HUES48 (cell line): ENCODE measurements at regions not wholly inside any gene's neighbourhood (a gene's known extent, or its start where the extent isn't known, plus 50 kb on each side); places are given as distances from the start of the nearest gene placed in this dataset.

ENCODE experiments used
- H3K27ac ChIP-seq: one replicate; pipeline ENCODE4 v1.7.0; 2013; ENCODE audit warnings: low read depth, low read length, inconsistent platforms
- H3K27me3 ChIP-seq: 2 replicates; pipeline ENCODE4 v1.6.1; 2013; ENCODE audit warnings: mild to moderate bottlenecking, low read length; ENCODE audit not compliant: control insufficient read depth, insufficient read depth
- H3K36me3 ChIP-seq: 2 replicates; pipeline ENCODE4 v1.6.1; 2013; ENCODE audit warnings: low read length; ENCODE audit not compliant: control insufficient read depth, insufficient read depth
- H3K4me1 ChIP-seq: 2 replicates; pipeline ENCODE4 v1.6.1; 2013; ENCODE audit warnings: mild to moderate bottlenecking, low read length; ENCODE audit not compliant: control insufficient read depth, insufficient read depth
- H3K4me3 ChIP-seq: 2 replicates; pipeline ENCODE4 v1.5.1; 2013; ENCODE audit warnings: mild to moderate bottlenecking, low read depth, low read length
- H3K9ac ChIP-seq: 2 replicates; pipeline ENCODE4 v1.6.1; 2013; ENCODE audit warnings: mild to moderate bottlenecking, low read depth, low read length, moderate library complexity
- H3K9me3 ChIP-seq: 2 replicates; pipeline ENCODE4 v1.6.1; 2013; ENCODE audit warnings: low read length; ENCODE audit not compliant: control insufficient read depth, insufficient read depth

DNA sequence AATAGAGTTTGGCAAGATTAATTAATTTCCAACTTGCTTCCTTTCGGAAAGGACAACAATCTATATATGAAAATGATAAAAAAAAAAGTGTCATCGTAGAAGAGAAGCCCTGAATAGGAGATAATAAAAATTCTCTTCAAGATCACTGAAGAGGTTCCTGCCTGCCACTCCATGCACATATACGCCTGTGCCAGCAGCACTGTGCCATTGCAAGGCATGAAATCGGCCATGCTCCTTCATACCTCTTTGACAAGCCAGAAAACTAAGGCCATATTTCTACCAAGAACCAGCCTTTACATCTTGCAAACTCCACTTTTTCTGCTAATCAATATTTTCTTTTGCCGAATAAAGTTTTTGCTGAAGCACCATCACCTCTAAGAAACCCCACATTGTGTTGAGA is 365.5 kb downstream of the CXXC4 start:
- no peaks in the 10 kb centered on the region for H3K9me3 ChIP-seq
- no peaks in the 10 kb centered on the region for H3K27me3 ChIP-seq
- H3K36me3 ChIP-seq, result no peaks in the 10 kb centered on the region
- H3K9ac ChIP-seq, result no peak overlapping the region
- no peaks in the 10 kb centered on the region for H3K4me1 ChIP-seq
- H3K4me3 ChIP-seq, result no peak overlapping the region
- H3K27ac ChIP-seq, result no peak overlapping the region

DNA sequence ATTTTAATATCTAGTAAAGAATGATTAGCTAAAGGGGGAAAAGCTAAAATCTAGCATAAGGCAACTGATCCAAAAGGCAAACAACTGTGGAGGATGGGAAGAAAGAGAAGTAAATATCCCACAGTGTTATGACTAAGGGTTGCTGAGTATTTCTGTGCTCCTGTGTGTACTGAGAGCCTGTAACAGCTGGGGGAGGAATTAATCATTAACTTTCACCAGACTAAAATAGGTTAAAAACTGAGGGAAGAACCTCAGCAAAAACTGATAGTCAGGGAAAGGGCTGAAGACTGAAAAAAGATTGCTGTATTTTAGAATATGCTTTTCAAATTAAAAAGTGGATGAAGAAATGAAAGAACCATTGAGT is 365.9 kb downstream of the CXXC4 start:
- H3K4me1 ChIP-seq, result no peaks in the 10 kb centered on the region
- no peak overlapping the region for H3K9ac ChIP-seq
- no peak overlapping the region for H3K4me3 ChIP-seq
- no peaks in the 10 kb centered on the region for H3K36me3 ChIP-seq
- no peaks in the 10 kb centered on the region for H3K9me3 ChIP-seq
- H3K27ac ChIP-seq, result no peak overlapping the region
- H3K27me3 ChIP-seq, result no peaks in the 10 kb centered on the region

DNA sequence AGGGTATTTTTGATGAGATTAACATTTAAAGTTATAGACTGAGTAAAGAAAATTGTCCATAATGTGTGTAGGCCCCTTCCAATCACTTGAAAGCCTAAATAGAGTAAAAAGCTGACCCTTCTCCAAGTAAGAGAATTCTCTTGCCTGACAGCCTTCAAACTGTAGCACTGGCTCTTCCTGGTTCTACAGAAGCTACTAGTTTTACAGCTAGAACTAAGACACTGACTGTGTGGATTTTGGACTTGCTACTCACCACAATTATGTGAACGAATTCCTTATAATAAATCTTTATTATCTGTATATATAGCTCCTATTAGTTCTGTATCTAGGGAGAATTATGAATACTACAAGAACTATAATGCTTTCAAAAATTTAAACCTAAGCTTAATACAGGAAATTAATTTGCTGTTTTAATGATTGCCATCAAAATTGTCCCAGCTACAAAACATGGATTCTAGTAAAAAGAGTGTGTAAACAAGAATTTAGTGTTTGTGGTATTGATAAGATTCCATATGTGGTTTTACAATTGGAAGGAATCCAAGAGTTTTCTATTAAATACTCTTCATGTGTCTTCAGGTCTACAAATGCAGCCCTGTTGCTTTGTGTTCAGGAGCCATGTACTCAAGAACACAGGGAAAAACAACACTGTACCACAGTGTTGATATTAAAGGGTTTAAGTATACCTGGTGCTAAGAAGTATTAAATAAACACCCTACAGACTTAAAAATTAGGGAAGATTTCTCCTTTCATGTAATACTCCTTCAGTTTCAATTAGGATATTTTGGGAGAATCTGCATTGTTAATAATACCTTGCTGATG is 366.5 kb downstream of the CXXC4 start:
- Histone ChIP-seq H3K27ac (no peak overlapping the region), H3K4me3 (no peak overlapping the region), H3K9ac (no peak overlapping the region), H3K27me3 (no peaks in the 10 kb centered on the region), H3K9me3 (no peaks in the 10 kb centered on the region), H3K4me1 (no peaks in the 10 kb centered on the region), H3K36me3 (no peaks in the 10 kb centered on the region)

GRCh38 chr4:104123021-104123420 is 371.7 kb downstream of the CXXC4 start:
- Histone ChIP-seq H3K4me1 (no peaks in the 10 kb centered on the region), H3K4me3 (no peak overlapping the region), H3K9me3 (no peaks in the 10 kb centered on the region), H3K9ac (no peak overlapping the region), H3K27ac (no peak overlapping the region), H3K36me3 (no peaks in the 10 kb centered on the region), H3K27me3 (no peaks in the 10 kb centered on the region)

- H3K4me3 ChIP-seq, result no peak overlapping the region
- H3K27ac ChIP-seq, result no peak overlapping the region
- no peaks in the 10 kb centered on the region for H3K27me3 ChIP-seq
- no peaks in the 10 kb centered on the region for H3K36me3 ChIP-seq
- no peak overlapping the region for H3K9ac ChIP-seq
- H3K9me3 ChIP-seq, result peaks cover 16% of the 10 kb centered on the region
- no peaks in the 10 kb centered on the region for H3K4me1 ChIP-seq
These were observed 376.9 kb downstream of the CXXC4 start for GRCh38 chr4:104117776-104118175.

DNA sequence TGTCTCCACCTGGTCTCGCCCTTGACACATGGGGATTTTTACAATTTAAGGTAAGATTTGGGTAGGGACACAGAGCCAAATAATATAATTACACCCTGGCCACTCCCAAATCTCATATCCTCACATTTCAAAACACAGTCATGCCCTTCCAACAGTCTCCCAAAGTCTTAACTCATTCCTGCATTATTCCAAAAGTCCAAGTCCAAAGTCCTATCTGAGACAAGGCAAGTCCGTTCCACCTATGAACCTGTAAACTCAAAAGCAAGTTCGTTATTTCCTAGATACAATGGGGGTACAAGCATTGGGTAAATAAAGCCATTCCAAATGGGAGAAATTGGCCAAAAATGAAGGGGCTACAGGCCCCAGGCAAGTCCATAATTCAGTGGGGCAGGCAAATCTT is 380.8 kb downstream of the CXXC4 start:
- peaks cover 16% of the 10 kb centered on the region for H3K9me3 ChIP-seq
- no peak overlapping the region for H3K4me3 ChIP-seq

GRCh38 chr4:104099141-104099540 is 379.4 kb upstream of the TACR3 start:
- no peaks in the 10 kb centered on the region for H3K4me1 ChIP-seq
- H3K4me3 ChIP-seq, result no peak overlapping the region
- peaks cover 40% of the 10 kb centered on the region for H3K9me3 ChIP-seq
- no peak overlapping the region for H3K9ac ChIP-seq
- no peak overlapping the region for H3K27ac ChIP-seq
- no peaks in the 10 kb centered on the region for H3K27me3 ChIP-seq
- no peaks in the 10 kb centered on the region for H3K36me3 ChIP-seq

More for the DNA sequence above, 380.8 kb downstream of the CXXC4 start:
- Histone ChIP-seq H3K4me1 (no peaks in the 10 kb centered on the region), H3K27me3 (no peaks in the 10 kb centered on the region), H3K9ac (no peak overlapping the region), H3K36me3 (no peaks in the 10 kb centered on the region), H3K27ac (no peak overlapping the region)

GRCh38 chr4:104093247-104093646 is 373.5 kb upstream of the TACR3 start:
- Histone ChIP-seq H3K4me3 (no peak overlapping the region), H3K9me3 (peaks cover 17% of the 10 kb centered on the region), H3K27ac (no peak overlapping the region), H3K27me3 (no peaks in the 10 kb centered on the region), H3K4me1 (no peaks in the 10 kb centered on the region), H3K36me3 (no peaks in the 10 kb centered on the region), H3K9ac (no peak overlapping the region)

DNA sequence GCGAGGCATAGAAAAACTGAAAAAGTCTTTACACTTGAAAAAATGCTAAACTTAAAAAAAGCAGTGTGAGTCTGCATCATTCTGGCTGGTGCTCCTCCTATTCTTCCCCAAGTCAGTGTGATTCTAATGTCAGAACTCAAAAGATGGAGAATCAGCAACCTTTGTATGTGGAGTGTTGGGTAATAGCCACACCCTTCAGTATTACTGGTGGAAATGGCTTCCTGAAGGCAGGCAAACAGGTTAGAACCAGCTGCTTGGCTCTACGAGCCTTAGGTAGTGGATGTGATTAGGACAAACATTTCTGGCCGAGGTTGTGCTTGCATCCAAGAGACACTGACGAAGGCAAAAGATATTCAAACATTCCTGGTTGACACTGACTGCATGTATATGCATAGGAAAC is 353.4 kb upstream of the TACR3 start:
- H3K4me3 ChIP-seq, result no peak overlapping the region
- no peaks in the 10 kb centered on the region for H3K27me3 ChIP-seq
- no peak overlapping the region for H3K9ac ChIP-seq
- H3K36me3 ChIP-seq, result no peaks in the 10 kb centered on the region
- H3K9me3 ChIP-seq, result no peaks in the 10 kb centered on the region
- no peak overlapping the region for H3K27ac ChIP-seq
- H3K4me1 ChIP-seq, result no peaks in the 10 kb centered on the region

DNA sequence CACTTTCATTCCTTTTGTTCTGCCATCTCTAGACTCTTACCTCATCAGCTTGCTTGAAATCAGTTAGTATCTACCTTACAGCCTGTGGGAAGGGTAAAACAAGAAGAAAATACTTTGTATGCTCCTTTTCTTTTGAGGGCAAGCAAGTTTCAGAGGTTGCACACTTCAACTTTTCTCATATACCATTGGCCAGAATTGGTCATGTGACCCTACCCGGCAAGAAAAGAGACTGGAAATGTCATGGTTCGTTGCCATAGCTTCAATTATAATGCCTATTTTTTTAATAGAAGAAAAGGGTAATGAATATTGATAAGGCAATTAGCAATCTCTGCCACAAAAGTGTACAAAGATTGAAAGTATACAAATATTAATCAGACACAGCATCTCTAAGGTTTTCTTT is 346.7 kb upstream of the TACR3 start:
- Histone ChIP-seq H3K9me3 (no peaks in the 10 kb centered on the region), H3K27ac (no peak overlapping the region)

DNA sequence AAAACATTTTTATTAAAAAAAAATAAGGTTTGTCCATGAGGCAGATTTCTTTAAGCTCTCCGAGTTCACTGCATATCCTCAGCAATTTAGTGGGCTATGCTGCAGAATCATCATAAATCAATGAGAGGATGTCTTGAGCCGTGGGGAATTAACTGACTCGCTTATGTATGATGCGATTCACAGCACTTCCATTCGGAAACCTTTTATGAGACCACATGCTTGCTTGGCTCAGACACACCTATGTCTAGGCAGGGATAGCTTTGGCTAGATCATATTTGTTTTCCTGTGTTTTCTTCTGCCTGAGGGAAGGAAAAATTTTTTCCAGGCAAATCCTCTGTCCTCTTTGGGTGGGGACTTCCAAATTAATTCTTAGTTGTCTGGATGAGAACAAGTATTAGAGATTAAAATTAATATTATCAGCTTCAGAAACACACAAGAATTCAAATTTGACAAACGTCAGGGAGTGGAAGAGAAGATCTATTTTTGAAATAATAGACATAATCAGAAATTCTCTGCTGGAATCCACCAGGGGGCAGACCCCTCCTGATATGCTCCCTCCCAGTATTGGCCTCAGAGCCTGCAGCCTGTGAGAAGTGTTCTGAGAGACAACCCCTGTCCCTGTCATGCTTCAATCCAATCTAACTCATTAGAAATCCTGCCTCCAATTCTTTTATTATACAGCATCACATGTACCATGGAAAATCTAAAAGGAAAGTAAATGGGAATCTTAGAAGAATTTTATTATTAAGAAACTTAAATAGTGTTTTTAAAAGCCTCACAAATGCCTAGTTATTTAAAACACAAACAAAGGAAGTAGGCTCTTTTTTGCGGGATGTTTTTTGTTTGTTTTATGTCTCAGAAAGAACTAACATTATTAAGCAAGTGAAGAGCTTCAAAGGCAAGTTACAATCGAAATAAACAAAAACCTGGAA is 345.1 kb upstream of the TACR3 start:
- Histone ChIP-seq H3K36me3 (no peaks in the 10 kb centered on the region), H3K9ac (no peak overlapping the region), H3K4me1 (peaks cover 5% of the 10 kb centered on the region; the same call in 1 of the 2 replicates), H3K27me3 (no peaks in the 10 kb centered on the region), H3K4me3 (no peak overlapping the region), H3K27ac (no peak overlapping the region), H3K9me3 (no peaks in the 10 kb centered on the region)

More for the DNA sequence above, 346.7 kb upstream of the TACR3 start:
- Histone ChIP-seq H3K4me1 (peaks cover 5% of the 10 kb centered on the region; the same call in 1 of the 2 replicates), H3K4me3 (no peak overlapping the region), H3K9ac (no peak overlapping the region), H3K36me3 (no peaks in the 10 kb centered on the region), H3K27me3 (no peaks in the 10 kb centered on the region)
